H1 (cell line): ENCODE measurements at regions not wholly inside any gene's neighbourhood (a gene's known extent, or its start where the extent isn't known, plus 50 kb on each side); places are given as distances from the start of the nearest gene placed in this dataset.

Source experiments
- CTCF ChIA-PET: fragments of 300-600 bp; sonication (Branson Sonifier 250); formaldehyde crosslinking; loops from one replicate; lab custom pipeline; 2021; ENCODE audit not compliant: partially characterized antibody; lab: Charles Lee
- POLR2A ChIA-PET: fragments of 300-600 bp; sonication (Branson Sonifier 250); formaldehyde crosslinking; loops from one replicate; lab custom pipeline; 2021; ENCODE audit warnings: inconsistent platforms; ENCODE audit not compliant: partially characterized antibody; lab: Charles Lee
- DNase-seq, 2 experiments: peaks; one replicate each; pipeline versions ENCODE4 v3.0.0 to v3.0.0-alpha.2; 2010 to 2022; ENCODE audit warnings: low spot score in 2 of 2, low read depth in 1 of 2, mixed read lengths in 1 of 2
- FAIRE-seq: peaks from 2 replicates; lab custom pipeline; 2011; peaks lifted over from hg19 to GRCh38; lab: Jason Lieb, UNC
- H2AFZ ChIP-seq: 2 replicates; pipeline ENCODE4 v1.8.1; 2012; ENCODE audit warnings: low read length, inconsistent platforms
- H2AK5ac ChIP-seq: 2 replicates; pipeline ENCODE4 v1.6.1; 2013; ENCODE audit warnings: low read depth, low read length
- H2BK120ac ChIP-seq: replicated peaks from 2 replicates; pipeline ENCODE3; 2013; ENCODE audit warnings: low read depth, low read length, inconsistent platforms
- H2BK12ac ChIP-seq: 2 replicates; pipeline ENCODE4 v1.6.1; 2013; ENCODE audit warnings: low read depth, low read length
- H2BK15ac ChIP-seq: 2 replicates; pipeline ENCODE4 v1.6.1; 2013; ENCODE audit warnings: low read length
- H2BK20ac ChIP-seq: 2 replicates; pipeline ENCODE4 v1.6.1; 2013; ENCODE audit warnings: low read length
- H2BK5ac ChIP-seq: 2 replicates; pipeline ENCODE4 v1.6.1; 2013; ENCODE audit warnings: low read depth, low read length
- H3K14ac ChIP-seq: 2 replicates; pipeline ENCODE4 v1.6.1; 2013; ENCODE audit warnings: inconsistent platforms; ENCODE audit not compliant: insufficient read length
- H3K18ac ChIP-seq: 2 replicates; pipeline ENCODE4 v1.6.1; 2013; ENCODE audit warnings: low read length; ENCODE audit errors: extremely low read depth
- H3K23ac ChIP-seq: 2 replicates; pipeline ENCODE4 v1.6.1; 2013; ENCODE audit warnings: inconsistent platforms; ENCODE audit not compliant: insufficient read length
- H3K23me2 ChIP-seq: 2 replicates; pipeline ENCODE4 v1.6.1; 2013; ENCODE audit warnings: low read depth, low read length
- H3K27ac ChIP-seq: 2 replicates; pipeline ENCODE4 v1.6.1; 2011; ENCODE audit warnings: low read depth, low read length, inconsistent platforms
- H3K27me3 ChIP-seq, 4 experiments: replicated peaks in 1 of 4; 1 replicate in 1 of 4; 2 replicates in 3 of 4; pipeline versions ENCODE4 v1.6.1 to v1.8.1; 2011 to 2013; ENCODE audit warnings: low read length in 3 of 4, mild to moderate bottlenecking in 3 of 4, inconsistent platforms in 2 of 4, mixed read lengths in 2 of 4, moderate library complexity in 1 of 4; ENCODE audit not compliant: control insufficient read depth in 3 of 4, insufficient read depth in 3 of 4; ENCODE audit errors: extremely low read depth in 1 of 4
- H3K36me3 ChIP-seq, 4 experiments: 2 replicates each; pipeline versions ENCODE4 v1.6.1 to v1.8.1; 2011 to 2013; ENCODE audit warnings: mild to moderate bottlenecking in 4 of 4, low read length in 3 of 4, moderate library complexity in 2 of 4, control low read depth in 1 of 4, inconsistent platforms in 1 of 4; ENCODE audit not compliant: insufficient read depth in 4 of 4, control insufficient read depth in 2 of 4
- H3K4ac ChIP-seq: replicated peaks from 2 replicates; pipeline ENCODE3; 2013; ENCODE audit warnings: low read length, low read depth, mixed read lengths, inconsistent platforms; ENCODE audit not compliant: insufficient read length
- H3K4me1 ChIP-seq, 4 experiments: replicated peaks in 1 of 4; 1 replicate in 1 of 4; 2 replicates in 3 of 4; pipeline versions ENCODE4 v1.6.1 to v1.8.1; 2011 to 2013; ENCODE audit warnings: low read length in 3 of 4, inconsistent platforms in 2 of 4, mixed read lengths in 1 of 4; ENCODE audit not compliant: insufficient read depth in 4 of 4, control insufficient read depth in 3 of 4
- H3K4me2 ChIP-seq, 2 experiments: 2 replicates each; pipeline versions ENCODE4 v1.6.1 to v1.8.1; 2011 to 2013; ENCODE audit warnings: low read depth in 2 of 2, low read length in 2 of 2, control low read depth in 1 of 2, inconsistent platforms in 1 of 2, mild to moderate bottlenecking in 1 of 2; ENCODE audit not compliant: insufficient read depth in 1 of 2
- H3K4me3 ChIP-seq, 4 experiments: fragments of 200-600, 300-600 bp in 1 of 4; sonication (generic), shearing (Covaris generic), sonication (Bioruptor Twin) in 1 of 4; 2 replicates each; pipeline versions ENCODE4 v1.5.1 to v1.8.1; 2011 to 2016; ENCODE audit warnings: low read length in 4 of 4, low read depth in 3 of 4, control low read depth in 2 of 4, inconsistent platforms in 2 of 4, mild to moderate bottlenecking in 2 of 4, mixed read lengths in 1 of 4, moderate library complexity in 1 of 4; ENCODE audit not compliant: insufficient read depth in 2 of 4; ENCODE audit errors: extremely low read depth in 1 of 4
- H3K56ac ChIP-seq: replicated peaks from 2 replicates; pipeline ENCODE3; 2013; ENCODE audit warnings: low read depth, mild to moderate bottlenecking, mixed read lengths, low read length, inconsistent platforms; ENCODE audit not compliant: insufficient read length
- H3K79me1 ChIP-seq: 2 replicates; pipeline ENCODE4 v1.6.1; 2013; ENCODE audit warnings: low read depth, low read length, control low read depth
- H3K79me2 ChIP-seq, 2 experiments: 2 replicates each; pipeline versions ENCODE4 v1.6.1 to v1.8.1; 2012 to 2013; ENCODE audit warnings: low read length in 2 of 2, mild to moderate bottlenecking in 2 of 2, inconsistent platforms in 1 of 2; ENCODE audit not compliant: insufficient read depth in 2 of 2, control insufficient read depth in 1 of 2
- H3K9ac ChIP-seq, 4 experiments: replicated peaks in 1 of 4; 1 replicate in 1 of 4; 2 replicates in 3 of 4; pipeline versions ENCODE4 v1.6.1 to v1.8.1; 2011 to 2013; ENCODE audit warnings: low read depth in 3 of 4, low read length in 3 of 4, control low read depth in 2 of 4, mild to moderate bottlenecking in 2 of 4, moderate library complexity in 2 of 4, inconsistent platforms in 1 of 4; ENCODE audit errors: extremely low read depth in 1 of 4
- H3K9me3 ChIP-seq, 2 experiments: 2 replicates each; pipeline versions ENCODE4 v1.6.1 to v1.8.1; 2012 to 2013; ENCODE audit warnings: mild to moderate bottlenecking in 2 of 2, moderate library complexity in 2 of 2, control low read depth in 1 of 2, inconsistent platforms in 1 of 2, low read depth in 1 of 2, low read length in 1 of 2, mixed read lengths in 1 of 2; ENCODE audit not compliant: insufficient read depth in 2 of 2
- H4K20me1 ChIP-seq, 2 experiments: replicated peaks in 1 of 2; 2 replicates each; pipeline versions ENCODE3 to v1.8.1; 2011 to 2013; ENCODE audit warnings: inconsistent platforms in 2 of 2, low read length in 2 of 2, mild to moderate bottlenecking in 1 of 2; ENCODE audit not compliant: insufficient read depth in 2 of 2, control insufficient read depth in 1 of 2
- H4K5ac ChIP-seq: 2 replicates; pipeline ENCODE4 v1.6.1; 2013; ENCODE audit warnings: low read length, low read depth, mixed read lengths, inconsistent platforms; ENCODE audit not compliant: insufficient read length
- H4K8ac ChIP-seq: 2 replicates; pipeline ENCODE4 v1.8.0; 2013; ENCODE audit warnings: mild to moderate bottlenecking, moderate library complexity, low read length, inconsistent platforms; ENCODE audit not compliant: insufficient read depth; ENCODE audit errors: extremely low read depth
- H4K91ac ChIP-seq: replicated peaks from 2 replicates; pipeline ENCODE3; 2013; ENCODE audit warnings: low read length, mixed read lengths, inconsistent platforms; ENCODE audit not compliant: insufficient read length
- BACH1 ChIP-seq: IDR thresholded peaks from 2 replicates; pipeline ENCODE4 v1.6.1; 2012; ENCODE audit warnings: low read length, improper control_type of control experiment
- BCL11A ChIP-seq, 2 experiments: IDR thresholded peaks; one replicate each; pipeline ENCODE4 v1.6.1; 2011; ENCODE audit warnings: low read depth in 2 of 2, low read length in 2 of 2, mild to moderate bottlenecking in 2 of 2
- CHD1 ChIP-seq: IDR thresholded peaks from 2 replicates; pipeline ENCODE4 v1.6.1; 2012; ENCODE audit warnings: low read depth, low read length, improper control_type of control experiment
- FOSL1 ChIP-seq: IDR thresholded peaks from 2 replicates; pipeline ENCODE4 v1.6.1; 2011; ENCODE audit warnings: mild to moderate bottlenecking, low read depth, low read length, moderate library complexity; ENCODE audit not compliant: insufficient read depth
- HDAC2 ChIP-seq, 2 experiments: fragments of 300-600 bp in 1 of 2; sonication (generic) in 1 of 2; IDR thresholded peaks; 2 replicates each; pipeline ENCODE4 v1.6.1; 2011 to 2012; ENCODE audit warnings: low read depth in 2 of 2, low read length in 2 of 2, mild to moderate bottlenecking in 2 of 2, moderate library complexity in 2 of 2, borderline replicate concordance in 1 of 2, inconsistent platforms in 1 of 2
- HDAC6 ChIP-seq: IDR thresholded peaks from one replicate; pipeline ENCODE4 v1.7.1; 2012; ENCODE audit warnings: low read depth, mild to moderate bottlenecking, inconsistent platforms, low read length, moderate library complexity
- NANOG ChIP-seq: IDR thresholded peaks from 2 replicates; pipeline ENCODE4 v1.6.1; 2011; ENCODE audit warnings: low read length, low read depth, mild to moderate bottlenecking, inconsistent platforms; ENCODE audit not compliant: insufficient read depth, poor library complexity, severe bottlenecking
- POLR2A ChIP-seq, 2 experiments: IDR thresholded peaks; 1 replicate in 1 of 2; 2 replicates in 1 of 2; pipeline ENCODE4 v1.6.1; 2011; ENCODE audit warnings: low read depth in 2 of 2, low read length in 2 of 2, mild to moderate bottlenecking in 2 of 2; ENCODE audit errors: control extremely low read depth in 1 of 2
- SIRT6 ChIP-seq: IDR thresholded peaks from one replicate; pipeline ENCODE4 v1.7.1; 2012; ENCODE audit warnings: low read length, inconsistent platforms
- SIX5 ChIP-seq: IDR thresholded peaks from 2 replicates; pipeline ENCODE4 v1.6.1; 2011; ENCODE audit warnings: mild to moderate bottlenecking, low read depth, low read length
- SP1 ChIP-seq: IDR thresholded peaks from 2 replicates; pipeline ENCODE4 v1.6.1; 2011; ENCODE audit warnings: low read depth, low read length
- WGBS, 2 experiments: shearing (Covaris generic) in 1 of 2; methylation state at CpG; one replicate each; pipeline versions ENCODE4 v1.1.6 to v1.1.7; 2013 to 2015; ENCODE audit warnings: low lambda C conversion rate in 2 of 2, mixed read lengths in 2 of 2, inconsistent platforms in 1 of 2, low coverage in 1 of 2, missing lambda C conversion rate in 1 of 2; ENCODE audit not compliant: insufficient replicate concordance in 2 of 2, insufficient coverage in 1 of 2, insufficient read length in 1 of 2; ENCODE audit errors: extremely low coverage in 1 of 2, missing lambda C conversion rate in 1 of 2; 5-methylcytosine and 5-hydroxymethylcytosine counted together
- TF ChIP-seq, protein P1 (sequence below): IDR thresholded peaks from 2 replicates; pipeline ENCODE4 v1.6.1; 2012; ENCODE audit warnings: inconsistent platforms
- TF ChIP-seq, protein P2 (sequence below): IDR thresholded peaks from 2 replicates; pipeline ENCODE4 v1.6.1; 2011; ENCODE audit warnings: low read depth, mild to moderate bottlenecking, low read length; ENCODE audit not compliant: insufficient read depth

DNA sequence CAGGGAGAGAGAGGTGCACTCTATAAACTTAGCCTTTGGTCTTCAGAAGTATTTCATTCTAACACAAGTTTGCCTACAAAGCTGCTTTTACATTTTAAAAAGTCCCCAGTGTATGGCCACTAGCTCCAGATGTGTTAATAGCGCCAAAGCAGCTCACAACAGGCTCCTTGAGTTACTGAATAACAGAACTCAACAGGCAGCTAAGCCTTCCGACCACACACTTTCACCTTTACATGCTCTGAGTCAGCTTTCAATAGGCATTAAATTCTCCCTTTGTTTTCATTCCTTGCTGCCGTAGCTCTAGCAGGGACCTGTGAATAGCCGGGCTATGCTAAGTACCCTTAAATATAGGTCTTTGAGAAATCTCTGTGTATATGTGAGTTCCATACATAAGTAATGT, 262.8 kb upstream of the PARD3B start:
- 0% methylated on average over 4 of the region's 4 CpGs; no CpG with 5 or more reads in 1 of the 2 experiments for WGBS, 2 experiments
- Histone ChIP-seq H2BK5ac (peak overlapping the region; percentile 76; the same call in 1 of the 2 replicates), H4K5ac (no peak overlapping the region), H4K8ac (no peak overlapping the region), H2BK15ac (no peak overlapping the region), H3K27me3 (peaks cover 0 to 3% (median 0%) of the 10 kb centered on the region in 4 experiments; a peak in 3 of 7 replicates), H3K56ac (no peak overlapping the region), H3K23me2 (no peaks in the 10 kb centered on the region), H3K14ac (no peak overlapping the region), H3K4me2 (peak overlapping the region; percentile 17 to 46; a peak in 2 of 4 replicates), H3K23ac (no peak overlapping the region), H3K9ac (no peak overlapping the region), H3K36me3 (no peaks in the 10 kb centered on the region; a peak in 1 of 8 replicates), H3K4me3 (peak overlapping the region in 1 of 4 experiments; percentile 17; a peak in 1 of 8 replicates), H2BK120ac (no peak overlapping the region), H3K4ac (no peak overlapping the region), H3K9me3 (no peaks in the 10 kb centered on the region), H2BK20ac (no peak overlapping the region), H3K4me1 (peaks cover 4 to 16% (median 14%) of the 10 kb centered on the region in 4 experiments; a peak in 5 of 7 replicates), H3K79me1 (no peaks in the 10 kb centered on the region), H3K27ac (0 out of 2 replicates have a peak overlapping the region, but pooled peaks have one; percentile 47), H2BK12ac (0 out of 2 replicates have a peak overlapping the region, but pooled peaks have one; percentile 78), H4K20me1 (no peaks in the 10 kb centered on the region), H2AFZ (no peak overlapping the region), H3K18ac (no peak overlapping the region), H3K79me2 (no peaks in the 10 kb centered on the region), H4K91ac (no peak overlapping the region), H2AK5ac (no peak overlapping the region)
- ChIA-PET CTCF (interaction anchor here (0.7 to 3.3 kb wide), 4 partner anchors 17 to 293 kb away, joined by 3 to 17 read pairs (median 4); no protein-coding TSS in a partner anchor), POLR2A (interaction anchor here (0.7 kb wide), 1 partner anchor 310 kb away, joined by 3 read pairs; no protein-coding TSS in a partner anchor)
- DNase-seq: peak in 1 of 2 experiments; percentile 66
- peak; percentile 97 for FAIRE-seq
- TF ChIP-seq BCL11A (IDR thresholded peaks at IDR 0.05; ENCODE audit: low read depth in 2 of 2, low read length in 2 of 2) (peak in 1 of 2 experiments; percentile 34), FOSL1 (no peak), POLR2A (IDR thresholded peaks at IDR 0.05; ENCODE audit: control extremely low read depth in 1 of 2, low read depth in 2 of 2, low read length in 2 of 2) (no peak), SIRT6 (no peak), CHD1 (no peak), SIX5 (no peak), NANOG (peak; percentile 91), BACH1 (peak; percentile 53), HDAC2 (IDR thresholded peaks at IDR 0.05; ENCODE audit: borderline replicate concordance in 1 of 2, low read depth in 2 of 2, low read length in 2 of 2) (no peak), HDAC6 (no peak), SP1 (no peak)
- TF ChIP-seq, protein P1, sequence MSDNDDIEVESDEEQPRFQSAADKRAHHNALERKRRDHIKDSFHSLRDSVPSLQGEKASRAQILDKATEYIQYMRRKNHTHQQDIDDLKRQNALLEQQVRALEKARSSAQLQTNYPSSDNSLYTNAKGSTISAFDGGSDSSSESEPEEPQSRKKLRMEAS: no peak
- TF ChIP-seq, protein P2, sequence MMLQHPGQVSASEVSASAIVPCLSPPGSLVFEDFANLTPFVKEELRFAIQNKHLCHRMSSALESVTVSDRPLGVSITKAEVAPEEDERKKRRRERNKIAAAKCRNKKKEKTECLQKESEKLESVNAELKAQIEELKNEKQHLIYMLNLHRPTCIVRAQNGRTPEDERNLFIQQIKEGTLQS: no peak
